ENCODE measurements at regions not wholly inside any gene's neighbourhood (a gene's known extent, or its start where the extent isn't known, plus 50 kb on each side); places are given as distances from the start of the nearest gene placed in this dataset.

DNA sequence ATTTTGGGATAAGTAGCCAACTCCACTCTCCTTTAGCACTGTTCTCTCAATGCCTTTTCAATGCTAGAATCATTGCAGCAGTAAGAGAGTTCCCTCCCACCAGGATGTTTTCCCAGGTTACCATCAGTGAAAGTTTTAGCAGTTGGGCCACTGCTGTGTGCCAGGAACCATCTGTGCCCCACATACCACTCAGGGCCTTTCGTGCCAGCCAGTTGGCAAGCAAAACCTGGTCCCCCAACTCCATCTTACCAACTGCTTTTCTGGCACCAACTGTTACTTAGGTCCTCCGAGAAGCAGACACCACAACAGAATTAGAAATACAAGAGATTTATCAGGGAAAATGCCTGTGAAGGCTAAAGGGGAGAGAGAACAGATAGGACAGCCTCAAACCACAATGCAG is 533.4 kb upstream of the NBEA start:
- TF ChIP-seq POLR2A (IDR thresholded peaks at IDR 0.05; ENCODE audit: low read length) (no peak), GATA1 (IDR thresholded peaks at IDR 0.05; ENCODE audit: low read depth, low read length) (no peak)

All from erythroblast (primary cell).